ENCODE measurements at regions not wholly inside any gene's neighbourhood (a gene's known extent, or its start where the extent isn't known, plus 50 kb on each side); places are given as distances from the start of the nearest gene placed in this dataset.

DNA sequence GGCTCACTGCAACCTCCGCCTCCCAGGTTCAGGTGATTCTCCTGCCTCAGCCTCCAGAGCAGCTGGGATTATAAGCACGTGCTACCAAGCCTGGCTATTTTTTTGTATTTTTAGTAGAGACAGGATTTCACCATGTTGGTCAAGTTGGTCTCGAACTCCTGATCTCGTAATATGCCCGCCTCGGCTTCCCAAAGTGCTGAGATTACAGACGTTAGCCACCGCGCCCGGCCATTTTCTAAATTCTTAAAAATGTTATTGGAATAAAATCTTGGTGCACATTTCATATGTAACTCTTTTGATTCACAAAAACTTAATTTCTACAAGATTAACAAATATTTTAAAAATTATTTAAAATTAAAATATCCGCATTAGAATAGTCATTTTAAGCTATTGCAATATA is 1480.3 kb upstream of the SPRY2 start:
- TF ChIP-seq, protein P1, sequence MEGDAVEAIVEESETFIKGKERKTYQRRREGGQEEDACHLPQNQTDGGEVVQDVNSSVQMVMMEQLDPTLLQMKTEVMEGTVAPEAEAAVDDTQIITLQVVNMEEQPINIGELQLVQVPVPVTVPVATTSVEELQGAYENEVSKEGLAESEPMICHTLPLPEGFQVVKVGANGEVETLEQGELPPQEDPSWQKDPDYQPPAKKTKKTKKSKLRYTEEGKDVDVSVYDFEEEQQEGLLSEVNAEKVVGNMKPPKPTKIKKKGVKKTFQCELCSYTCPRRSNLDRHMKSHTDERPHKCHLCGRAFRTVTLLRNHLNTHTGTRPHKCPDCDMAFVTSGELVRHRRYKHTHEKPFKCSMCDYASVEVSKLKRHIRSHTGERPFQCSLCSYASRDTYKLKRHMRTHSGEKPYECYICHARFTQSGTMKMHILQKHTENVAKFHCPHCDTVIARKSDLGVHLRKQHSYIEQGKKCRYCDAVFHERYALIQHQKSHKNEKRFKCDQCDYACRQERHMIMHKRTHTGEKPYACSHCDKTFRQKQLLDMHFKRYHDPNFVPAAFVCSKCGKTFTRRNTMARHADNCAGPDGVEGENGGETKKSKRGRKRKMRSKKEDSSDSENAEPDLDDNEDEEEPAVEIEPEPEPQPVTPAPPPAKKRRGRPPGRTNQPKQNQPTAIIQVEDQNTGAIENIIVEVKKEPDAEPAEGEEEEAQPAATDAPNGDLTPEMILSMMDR (IDR thresholded peaks at IDR 0.05; ENCODE audit: poor library complexity, severe bottlenecking) = no peak
- TF ChIP-seq POLR2AphosphoS5 (IDR thresholded peaks at IDR 0.05) = no peak
